IMR-90 (cell line): ENCODE measurements at regions not wholly inside any gene's neighbourhood (a gene's known extent, or its start where the extent isn't known, plus 50 kb on each side); places are given as distances from the start of the nearest gene placed in this dataset.

Experiments used
- ATAC-seq: fragments of 200-7000 bp; cut with Tn5 transposase; 2 replicates; pipeline ENCODE4 v1.9.1; 2020; ENCODE audit warnings: low read depth, mild to moderate bottlenecking, moderate library complexity
- BruUV-seq: library from RNA; stranded (reverse); fragments of 400-500 nt; replicated peaks from 2 replicates; lab custom pipeline; 2021; lab: Mats Ljungman, UMichigan
- CTCF ChIA-PET: fragments of 300-600 bp; formaldehyde crosslinking; extraction: SDS; loops from one replicate; lab custom pipeline; 2021; ENCODE audit warnings: antibody characterized with exemption; lab: Yijun Ruan, JAX
- POLR2A ChIA-PET: fragments of 300-600 bp; sonication (Branson Sonifier 250); formaldehyde crosslinking; loops from one replicate; lab custom pipeline; 2022; ENCODE audit warnings: antibody characterized with exemption; ENCODE audit not compliant: unreplicated experiment; lab: Charles Lee
- DNase-seq: peaks from one replicate; pipeline ENCODE4 v3.0.0; 2013
- H2AFZ ChIP-seq: replicated peaks from 2 replicates; pipeline ENCODE3; 2013; ENCODE audit warnings: low read length, mild to moderate bottlenecking; ENCODE audit not compliant: poor library complexity
- H2AK5ac ChIP-seq: 2 replicates; pipeline ENCODE4 v1.6.1; 2013; ENCODE audit warnings: low read depth, low read length, inconsistent platforms
- H2AK9ac ChIP-seq: replicated peaks from 2 replicates; pipeline ENCODE3; 2013; ENCODE audit warnings: mild to moderate bottlenecking, low read depth, low read length, moderate library complexity; ENCODE audit not compliant: poor library complexity
- H2BK120ac ChIP-seq: 2 replicates; pipeline ENCODE4 v1.6.1; 2013; ENCODE audit warnings: low read depth, low read length, inconsistent platforms
- H2BK15ac ChIP-seq: 3 replicates; pipeline ENCODE4 v1.6.1; 2013; ENCODE audit warnings: low read depth, low read length, inconsistent platforms
- H2BK20ac ChIP-seq: 2 replicates; pipeline ENCODE4 v1.6.1; 2013; ENCODE audit warnings: low read depth, mild to moderate bottlenecking, inconsistent platforms, low read length, moderate library complexity
- H2BK5ac ChIP-seq: 2 replicates; pipeline ENCODE4 v1.6.1; 2013; ENCODE audit warnings: mild to moderate bottlenecking, low read depth, low read length, inconsistent platforms; ENCODE audit not compliant: poor library complexity, severe bottlenecking
- H3K14ac ChIP-seq: replicated peaks from 2 replicates; pipeline ENCODE4 v1.6.1; 2013; ENCODE audit warnings: low read depth, low read length, inconsistent platforms
- H3K18ac ChIP-seq: 2 replicates; pipeline ENCODE4 v1.6.1; 2013; ENCODE audit warnings: low read depth, low read length, control low read depth
- H3K23ac ChIP-seq: 2 replicates; pipeline ENCODE4 v1.6.1; 2013; ENCODE audit warnings: low read depth, low read length, inconsistent platforms
- H3K27ac ChIP-seq: 2 replicates; pipeline ENCODE4 v1.5.1; 2013; ENCODE audit warnings: mild to moderate bottlenecking, control low read depth, low read length; ENCODE audit not compliant: insufficient read depth
- H3K27me3 ChIP-seq: 2 replicates; pipeline ENCODE4 v1.6.1; 2013; ENCODE audit warnings: low read length; ENCODE audit not compliant: control insufficient read depth, insufficient read depth
- H3K36me3 ChIP-seq: 2 replicates; pipeline ENCODE4 v1.6.1; 2013; ENCODE audit warnings: low read length, mixed read lengths; ENCODE audit not compliant: control insufficient read depth, insufficient read depth
- H3K4ac ChIP-seq: 2 replicates; pipeline ENCODE4 v1.6.1; 2013; ENCODE audit warnings: low read depth, low read length, inconsistent platforms
- H3K4me1 ChIP-seq: 2 replicates; pipeline ENCODE4 v1.6.1; 2013; ENCODE audit warnings: low read length, mixed read lengths; ENCODE audit not compliant: control insufficient read depth, insufficient read depth
- H3K4me2 ChIP-seq: 2 replicates; pipeline ENCODE4 v1.6.1; 2013; ENCODE audit warnings: low read depth, mild to moderate bottlenecking, control low read depth, low read length, moderate library complexity
- H3K4me3 ChIP-seq: 2 replicates; pipeline ENCODE4 v1.5.1; 2013; ENCODE audit warnings: low read depth, mild to moderate bottlenecking, control low read depth, low read length, moderate library complexity; ENCODE audit not compliant: insufficient read depth
- H3K56ac ChIP-seq: 2 replicates; pipeline ENCODE4 v1.6.1; 2013; ENCODE audit warnings: low read length, inconsistent platforms; ENCODE audit not compliant: insufficient read depth; ENCODE audit errors: extremely low read depth
- H3K79me1 ChIP-seq, 2 experiments: 2 replicates each; pipeline ENCODE4 v1.6.1; 2013; ENCODE audit warnings: low read length in 2 of 2, inconsistent platforms in 1 of 2, low read depth in 1 of 2
- H3K9ac ChIP-seq: 2 replicates; pipeline ENCODE4 v1.6.1; 2013; ENCODE audit warnings: low read depth, low read length, control low read depth
- H3K9me1 ChIP-seq: 2 replicates; pipeline ENCODE4 v1.6.1; 2013; ENCODE audit warnings: low read length, inconsistent platforms; ENCODE audit not compliant: insufficient read depth
- H3K9me3 ChIP-seq: 2 replicates; pipeline ENCODE4 v1.6.1; 2013; ENCODE audit warnings: low read length; ENCODE audit not compliant: control insufficient read depth, insufficient read depth
- H4K20me1 ChIP-seq: 2 replicates; pipeline ENCODE4 v1.6.1; 2013; ENCODE audit warnings: low read length, inconsistent platforms; ENCODE audit not compliant: insufficient read depth
- H4K5ac ChIP-seq: 2 replicates; pipeline ENCODE4 v1.6.1; 2013; ENCODE audit warnings: mild to moderate bottlenecking, low read depth, low read length, control low read depth
- H4K8ac ChIP-seq, 2 experiments: 2 replicates each; pipeline ENCODE4 v1.6.1; 2013; ENCODE audit warnings: low read depth in 2 of 2, low read length in 2 of 2, control low read depth in 1 of 2, inconsistent platforms in 1 of 2
- H4K91ac ChIP-seq: 2 replicates; pipeline ENCODE4 v1.6.1; 2013; ENCODE audit warnings: low read depth, low read length, inconsistent platforms; ENCODE audit not compliant: insufficient read depth
- BHLHE40 ChIP-seq: fragments of 150-350 bp; IDR thresholded peaks from 2 replicates; pipeline ENCODE4 v1.6.1; 2016; ENCODE audit warnings: mild to moderate bottlenecking, low read depth, low read length
- CHD1 ChIP-seq: IDR thresholded peaks from 2 replicates; pipeline ENCODE4 v1.6.1; 2012; ENCODE audit warnings: low read depth, low read length, improper control_type of control experiment
- MAZ ChIP-seq: IDR thresholded peaks from 2 replicates; pipeline ENCODE4 v1.6.1; 2012; ENCODE audit warnings: low read depth, mild to moderate bottlenecking, low read length, improper control_type of control experiment, moderate library complexity, borderline replicate concordance
- MXI1 ChIP-seq: IDR thresholded peaks from 2 replicates; pipeline ENCODE4 v1.6.1; 2012; ENCODE audit warnings: low read depth, mild to moderate bottlenecking, low read length, moderate library complexity, borderline replicate concordance
- POLR2A ChIP-seq: IDR thresholded peaks from 2 replicates; pipeline ENCODE4 v1.6.1; 2012; ENCODE audit warnings: mild to moderate bottlenecking, low read depth, low read length
- RCOR1 ChIP-seq: IDR thresholded peaks from 2 replicates; pipeline ENCODE4 v1.6.1; 2012; ENCODE audit warnings: mild to moderate bottlenecking, low read length, improper control_type of control experiment; ENCODE audit not compliant: insufficient replicate concordance
- dilution Hi-C: fragments of 300-500 bp; cut with HindIII; formaldehyde crosslinking; loops from one replicate; pipeline ENCODE4 v1.14.3; 2018; ENCODE audit warnings: low sequenced_read_pairs; ENCODE audit not compliant: unreplicated experiment
- in situ Hi-C: fragments of 300-500 bp; cut with MboI; formaldehyde crosslinking; loops from 3 replicates; pipeline ENCODE4 v1.14.3; 2019; ENCODE audit warnings: low sequenced_read_pairs, inconsistent platforms, mixed read lengths
- intact Hi-C: fragments of 100-400 bp; cut with micrococcal nuclease; formaldehyde crosslinking; loops from 2 replicates; pipeline ENCODE4 v1.10.0; 2022

DNA sequence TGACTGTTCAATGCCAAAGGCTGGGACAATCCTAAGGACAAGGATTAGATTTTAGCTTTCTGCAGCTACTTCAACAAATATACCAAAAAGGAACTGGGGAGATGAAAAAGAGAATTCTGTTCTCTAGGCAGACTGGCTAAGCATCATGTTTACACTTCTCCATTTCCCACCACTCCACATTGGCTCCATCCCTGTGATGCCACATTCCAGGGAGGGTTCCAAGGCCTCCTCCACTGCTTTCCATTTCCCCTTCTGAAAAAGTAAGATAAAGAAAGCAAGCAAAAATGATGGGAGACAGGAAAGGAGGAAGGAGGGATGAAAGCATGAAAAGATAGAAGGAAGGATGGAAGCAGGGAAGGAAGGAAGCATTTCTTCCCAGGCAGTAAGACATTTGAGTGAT lies 315.8 kb downstream of the BLID start:
- TF ChIP-seq RCOR1, result no peak
- no peak for TF ChIP-seq POLR2A
- no peak for TF ChIP-seq MAZ
- no peak for TF ChIP-seq BHLHE40
- no peak for TF ChIP-seq CHD1
- TF ChIP-seq MXI1, result no peak
- H3K27me3 ChIP-seq, result no peaks in the 10 kb centered on the region
- H3K18ac ChIP-seq, result no peak overlapping the region
- H3K14ac ChIP-seq, result 0 out of 2 replicates have a peak overlapping the region, but pooled peaks have one; percentile 25
- no peaks in the 10 kb centered on the region for H4K20me1 ChIP-seq
- no peak overlapping the region for H4K8ac ChIP-seq
- peaks cover 3% of the 10 kb centered on the region; the same call in 1 of the 2 replicates for H3K4me1 ChIP-seq
- BruUV-seq, result no TSS peak
- H3K36me3 ChIP-seq, result no peaks in the 10 kb centered on the region
- no peak overlapping the region for H4K91ac ChIP-seq
- H3K4me3 ChIP-seq, result no peak overlapping the region
- H3K9me1 ChIP-seq, result no peaks in the 10 kb centered on the region
- no peak overlapping the region for H2BK20ac ChIP-seq
- H3K23ac ChIP-seq, result no peak overlapping the region
- no peaks in the 10 kb centered on the region for H3K79me1 ChIP-seq
- ChIA-PET POLR2A (no interaction called here), CTCF (no interaction called here)
- H3K9me3 ChIP-seq, result peaks cover 2% of the 10 kb centered on the region; the same call in 1 of the 2 replicates
- H3K9ac ChIP-seq, result no peak overlapping the region
- no peak overlapping the region for H2BK15ac ChIP-seq
- no peak overlapping the region for H4K5ac ChIP-seq
- no peak overlapping the region for H2AK5ac ChIP-seq
- no peak overlapping the region for H2AFZ ChIP-seq
- dilution Hi-C loops, result no loop called here
- no peak overlapping the region for H3K4ac ChIP-seq
- DNase-seq (no peak), ATAC-seq (no peak)
- H3K4me2 ChIP-seq, result no peak overlapping the region
- intact Hi-C loops, result no loop called here
- no peak overlapping the region for H3K56ac ChIP-seq
- no peak overlapping the region for H2AK9ac ChIP-seq
- no peak overlapping the region for H3K27ac ChIP-seq
- no peak overlapping the region for H2BK5ac ChIP-seq
- in situ Hi-C loops, result no loop called here
- H2BK120ac ChIP-seq, result no peak overlapping the region
